Tibial artery (tissue), 4 donors: ENCODE measurements at regions not wholly inside any gene's neighbourhood (a gene's known extent, or its start where the extent isn't known, plus 50 kb on each side); places are given as distances from the start of the nearest gene placed in this dataset.

Experiments used
- DNase-seq, 2 donors: peaks; one replicate each; pipeline ENCODE4 v3.0.0-alpha.2; 2019
- H3K27ac ChIP-seq, 2 donors: fragments of 200-600 bp; sonication (generic) in 1 of 2; 1 replicate in 1 of 2; 2 replicates in 1 of 2; pipeline ENCODE4 v1.5.1; 2018 to 2019; ENCODE audit warnings: mild to moderate bottlenecking in 1 of 2
- H3K27me3 ChIP-seq, 2 donors: fragments of 200-600 bp; sonication (generic) in 1 of 2; one replicate each; pipeline versions ENCODE4 v1.5.1 to v1.6.0; 2016 to 2019
- H3K36me3 ChIP-seq, 3 donors: fragments of 200-600 bp; sonication (generic) in 2 of 3; one replicate each; pipeline ENCODE4 v1.5.1; 2016 to 2019; ENCODE audit warnings: mild to moderate bottlenecking in 2 of 3
- H3K4me1 ChIP-seq, 4 donors: fragments of 200-600 bp; sonication (generic) in 2 of 4; 1 replicate in 3 of 4; 2 replicates in 1 of 4; pipeline ENCODE4 v1.5.1; 2016 to 2019
- H3K4me3 ChIP-seq, 2 donors: fragments of 200-600 bp; sonication (generic) in 1 of 2; 1 replicate in 1 of 2; 2 replicates in 1 of 2; pipeline ENCODE4 v1.5.1; 2018 to 2019; ENCODE audit warnings: mild to moderate bottlenecking in 2 of 2
- H3K9me3 ChIP-seq, 3 donors: fragments of 200-600 bp; sonication (generic) in 1 of 3; one replicate each; pipeline ENCODE4 v1.5.1; 2016 to 2019
- CTCF ChIP-seq, 2 experiments: fragments of 200-600 bp in 1 of 2; fragments of 450-650 bp in 1 of 2; IDR thresholded peaks; one replicate each; pipeline ENCODE4 v1.5.1; 2017 to 2019; ENCODE audit warnings: antibody characterized with exemption in 2 of 2, mild to moderate bottlenecking in 1 of 2, moderate library complexity in 1 of 2
- intact Hi-C: fragments of 100-400 bp; cut with DNase I; formaldehyde crosslinking; loops from one replicate; pipeline ENCODE4 v1.15.0; 2023; ENCODE audit warnings: low total_unique reads

DNA sequence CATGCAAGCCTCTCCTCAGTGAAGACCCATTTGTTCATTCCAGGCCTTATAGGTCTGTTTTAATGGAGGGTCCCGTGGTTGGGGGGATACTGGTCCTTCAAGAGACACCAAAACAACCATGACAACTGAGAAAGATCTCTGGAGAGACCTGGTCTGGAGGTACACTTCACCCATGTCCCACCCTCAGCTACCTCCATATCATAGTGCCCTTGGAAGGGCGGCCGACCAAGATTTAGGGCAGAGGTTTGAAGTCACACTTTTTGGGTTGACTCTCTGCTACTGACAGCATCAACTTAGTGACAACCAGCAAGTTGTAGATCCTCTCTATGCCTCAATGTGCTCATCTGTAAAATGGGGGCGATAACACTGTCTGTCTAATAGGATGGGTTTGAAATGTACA, 177.3 kb downstream of the TSHZ3 start:
- Histone ChIP-seq H3K4me1 (no peaks in the 10 kb centered on the region), H3K27me3 (no peaks in the 10 kb centered on the region), H3K4me3 (no peak overlapping the region), H3K27ac (no peak overlapping the region), H3K9me3 (no peaks in the 10 kb centered on the region), H3K36me3 (no peaks in the 10 kb centered on the region)
- intact Hi-C loops = no loop called here
- no peak for TF ChIP-seq CTCF (IDR thresholded peaks at IDR 0.05)
- DNase-seq = no peak

- Histone ChIP-seq H3K27ac (no peak overlapping the region), H3K36me3 (no peaks in the 10 kb centered on the region), H3K4me3 (no peak overlapping the region), H3K9me3 (no peaks in the 10 kb centered on the region), H3K27me3 (no peaks in the 10 kb centered on the region), H3K4me1 (no peaks in the 10 kb centered on the region)
- no peak for TF ChIP-seq CTCF (IDR thresholded peaks at IDR 0.05)
- no peak for DNase-seq
- intact Hi-C loops = no loop called here
These were observed 179.2 kb downstream of the TSHZ3 start for GRCh38 chr19:31170046-31170445.

- Histone ChIP-seq H3K4me3 (no peak overlapping the region), H3K36me3 (no peaks in the 10 kb centered on the region), H3K27ac (no peak overlapping the region), H3K4me1 (no peaks in the 10 kb centered on the region), H3K27me3 (peaks cover 0 to 10% of the 10 kb centered on the region in 2 donors), H3K9me3 (no peaks in the 10 kb centered on the region)
- intact Hi-C loops = no loop called here
- no peak for TF ChIP-seq CTCF (IDR thresholded peaks at IDR 0.05)
- DNase-seq = no peak
These were observed 181.1 kb downstream of the TSHZ3 start for GRCh38 chr19:31168106-31168625.

DNA sequence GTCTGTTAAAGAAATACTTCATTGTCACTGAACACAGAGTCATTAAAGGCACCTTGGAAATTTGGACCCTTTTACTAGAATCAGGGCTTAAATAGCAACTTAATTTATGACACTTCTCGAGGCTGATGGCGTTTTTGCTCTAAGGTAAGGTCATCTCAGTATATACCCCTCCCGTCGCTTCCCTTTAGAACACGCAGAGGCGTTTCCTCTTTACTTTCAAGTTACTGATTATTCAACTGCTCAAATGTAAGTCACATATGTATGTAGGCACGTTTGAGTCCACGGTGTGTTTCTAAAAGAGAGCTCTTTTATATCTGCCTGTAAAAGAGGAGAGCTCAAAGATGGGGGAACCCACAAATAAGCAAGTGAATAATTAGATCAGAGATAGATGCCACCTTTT, 181.5 kb downstream of the TSHZ3 start:
- Histone ChIP-seq H3K4me3 (no peak overlapping the region), H3K27ac (no peak overlapping the region), H3K27me3 (peaks cover 0 to 10% of the 10 kb centered on the region in 2 donors), H3K4me1 (no peaks in the 10 kb centered on the region), H3K9me3 (no peaks in the 10 kb centered on the region), H3K36me3 (no peaks in the 10 kb centered on the region)
- no peak for TF ChIP-seq CTCF (IDR thresholded peaks at IDR 0.05)
- intact Hi-C loops = no loop called here
- DNase-seq = no peak

GRCh38 chr19:31166206-31166605, 183.0 kb downstream of the TSHZ3 start:
- Histone ChIP-seq H3K9me3 (no peaks in the 10 kb centered on the region), H3K27ac (no peak overlapping the region), H3K27me3 (peaks cover 0 to 10% of the 10 kb centered on the region in 2 donors), H3K4me3 (no peak overlapping the region), H3K4me1 (no peaks in the 10 kb centered on the region), H3K36me3 (no peaks in the 10 kb centered on the region)
- TF ChIP-seq CTCF (IDR thresholded peaks at IDR 0.05) = no peak
- DNase-seq = no peak
- intact Hi-C loops = no loop called here

GRCh38 chr19:31164791-31165251, 184.4 kb downstream of the TSHZ3 start:
- Histone ChIP-seq H3K36me3 (no peaks in the 10 kb centered on the region), H3K4me1 (no peaks in the 10 kb centered on the region), H3K4me3 (no peak overlapping the region), H3K9me3 (no peaks in the 10 kb centered on the region), H3K27ac (no peak overlapping the region), H3K27me3 (peaks cover 0 to 10% of the 10 kb centered on the region in 2 donors)
- intact Hi-C loops = no loop called here
- no peak for DNase-seq
- TF ChIP-seq CTCF (IDR thresholded peaks at IDR 0.05) = no peak
